Coronary artery (tissue), 2 donors: ENCODE measurements at regions not wholly inside any gene's neighbourhood (a gene's known extent, or its start where the extent isn't known, plus 50 kb on each side); places are given as distances from the start of the nearest gene placed in this dataset.

Experiments
- DNase-seq: peaks from one replicate; pipeline ENCODE4 v3.0.0-alpha.2; 2017; ENCODE audit warnings: low spot score
- H3K27ac ChIP-seq, 2 donors: fragments of 200-600 bp; sonication (generic); one replicate each; pipeline ENCODE4 v1.5.1; 2016 to 2019
- H3K4me3 ChIP-seq: fragments of 200-600 bp; sonication (generic); 2 replicates; pipeline ENCODE4 v1.5.1; 2016; ENCODE audit warnings: mild to moderate bottlenecking, moderate library complexity
- TF ChIP-seq, protein P1 (sequence below): fragments of 200-600 bp; sonication (generic); IDR thresholded peaks from one replicate; pipeline ENCODE4 v1.5.1; 2019; ENCODE audit warnings: antibody characterized with exemption

GRCh38 chr6:145213614-145214013 lies 521.7 kb downstream of the EPM2A start:
- H3K4me3 ChIP-seq, result no peak overlapping the region
- no peak for DNase-seq
- TF ChIP-seq, protein P1, sequence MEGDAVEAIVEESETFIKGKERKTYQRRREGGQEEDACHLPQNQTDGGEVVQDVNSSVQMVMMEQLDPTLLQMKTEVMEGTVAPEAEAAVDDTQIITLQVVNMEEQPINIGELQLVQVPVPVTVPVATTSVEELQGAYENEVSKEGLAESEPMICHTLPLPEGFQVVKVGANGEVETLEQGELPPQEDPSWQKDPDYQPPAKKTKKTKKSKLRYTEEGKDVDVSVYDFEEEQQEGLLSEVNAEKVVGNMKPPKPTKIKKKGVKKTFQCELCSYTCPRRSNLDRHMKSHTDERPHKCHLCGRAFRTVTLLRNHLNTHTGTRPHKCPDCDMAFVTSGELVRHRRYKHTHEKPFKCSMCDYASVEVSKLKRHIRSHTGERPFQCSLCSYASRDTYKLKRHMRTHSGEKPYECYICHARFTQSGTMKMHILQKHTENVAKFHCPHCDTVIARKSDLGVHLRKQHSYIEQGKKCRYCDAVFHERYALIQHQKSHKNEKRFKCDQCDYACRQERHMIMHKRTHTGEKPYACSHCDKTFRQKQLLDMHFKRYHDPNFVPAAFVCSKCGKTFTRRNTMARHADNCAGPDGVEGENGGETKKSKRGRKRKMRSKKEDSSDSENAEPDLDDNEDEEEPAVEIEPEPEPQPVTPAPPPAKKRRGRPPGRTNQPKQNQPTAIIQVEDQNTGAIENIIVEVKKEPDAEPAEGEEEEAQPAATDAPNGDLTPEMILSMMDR, result no peak

DNA sequence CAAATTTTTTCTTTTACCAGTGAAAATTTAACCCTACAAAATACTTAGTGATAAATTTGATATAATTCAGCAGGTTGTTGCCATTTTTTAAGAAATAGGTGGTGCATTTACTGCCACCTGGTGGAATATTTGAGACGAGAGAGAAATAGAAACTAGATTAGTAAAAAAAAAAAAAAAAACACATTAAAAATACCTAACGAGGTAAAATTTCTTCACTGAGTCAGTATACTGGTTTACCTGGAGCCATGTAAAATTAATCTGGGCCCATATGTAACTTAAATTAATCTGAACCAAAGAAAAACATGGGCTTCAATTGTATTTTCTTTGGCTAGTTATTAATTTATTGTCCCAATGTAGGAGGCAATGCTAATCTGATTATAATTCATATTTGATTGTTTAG lies 520.8 kb downstream of the EPM2A start:
- no peak for DNase-seq
- TF ChIP-seq, protein P1, result no peak
- no peak overlapping the region for H3K4me3 ChIP-seq
- no peak overlapping the region for H3K27ac ChIP-seq

More at GRCh38 chr6:145213614-145214013, 521.7 kb downstream of the EPM2A start:
- no peak overlapping the region for H3K27ac ChIP-seq

DNA sequence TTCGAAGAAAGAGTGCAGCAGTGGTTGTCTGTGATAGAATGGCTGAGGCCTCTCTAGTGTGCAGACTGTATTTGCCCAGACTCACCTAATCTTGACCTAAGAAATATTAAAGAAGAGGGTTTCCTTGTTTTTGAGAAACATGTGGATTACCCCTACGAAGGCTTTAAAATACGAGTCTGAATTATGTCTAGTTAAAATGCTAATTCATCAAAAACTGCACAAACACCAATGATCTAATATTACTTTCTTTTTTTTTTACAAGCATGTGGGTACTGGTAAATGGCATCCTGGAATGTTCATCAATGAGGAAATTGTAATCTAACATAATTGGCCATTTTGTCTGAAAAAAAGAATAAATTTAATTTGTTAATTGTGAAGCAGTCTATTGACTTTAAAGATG lies 510.9 kb downstream of the EPM2A start:
- DNase-seq, result no peak
- Histone ChIP-seq H3K4me3 (no peak overlapping the region), H3K27ac (no peak overlapping the region)
- TF ChIP-seq, protein P1, result no peak

GRCh38 chr6:145225500-145225899 lies 509.8 kb downstream of the EPM2A start:
- DNase-seq, result no peak
- TF ChIP-seq, protein P1, result no peak
- Histone ChIP-seq H3K27ac (no peak overlapping the region), H3K4me3 (no peak overlapping the region)

DNA sequence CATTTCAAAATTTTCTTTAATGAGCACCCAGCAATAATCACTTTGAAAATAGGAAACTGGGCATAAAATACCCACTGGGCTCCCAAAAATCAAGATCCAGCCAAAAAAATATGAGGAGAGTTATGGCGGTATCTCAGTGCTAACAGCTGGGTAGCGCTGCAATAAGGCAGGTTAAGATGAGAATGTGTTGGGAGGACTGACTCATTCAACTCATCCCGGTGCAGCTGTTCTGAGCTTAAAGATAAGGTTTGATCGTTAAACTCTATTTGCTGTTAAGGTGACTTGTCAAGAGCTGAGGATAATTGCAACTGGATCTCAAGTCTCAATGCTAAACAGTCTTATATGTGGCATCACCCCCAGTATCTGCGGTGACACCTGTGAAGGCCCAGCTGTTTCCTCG lies 507.7 kb downstream of the EPM2A start:
- TF ChIP-seq, protein P1, result no peak
- DNase-seq, result no peak
- no peak overlapping the region for H3K4me3 ChIP-seq
- H3K27ac ChIP-seq, result no peak overlapping the region

- TF ChIP-seq, protein P1, result no peak
- H3K27ac ChIP-seq, result no peak overlapping the region
- no peak overlapping the region for H3K4me3 ChIP-seq
- no peak for DNase-seq
These were observed 506.2 kb downstream of the EPM2A start for GRCh38 chr6:145228962-145229582.

DNA sequence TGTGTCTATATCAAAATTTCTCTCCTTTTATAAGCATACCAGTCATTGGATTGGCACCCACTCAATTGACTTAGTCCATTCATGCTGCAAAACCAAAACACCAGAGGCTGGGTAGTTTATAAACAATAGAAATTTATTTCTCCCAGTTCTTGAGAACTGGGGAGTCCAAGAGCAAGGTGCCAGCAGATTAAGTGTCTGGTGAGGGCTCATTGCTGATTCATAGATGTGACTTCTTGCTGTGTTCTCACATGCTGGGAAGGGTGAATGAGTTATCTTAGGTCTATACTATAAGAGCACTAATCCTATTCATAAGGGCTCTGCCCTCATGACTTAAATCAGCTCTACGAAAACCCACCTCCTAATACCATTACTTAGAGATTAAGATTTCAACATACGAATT lies 501.4 kb downstream of the EPM2A start:
- Histone ChIP-seq H3K4me3 (no peak overlapping the region), H3K27ac (no peak overlapping the region)
- DNase-seq, result no peak
- TF ChIP-seq, protein P1, result no peak
